Astrocyte (in vitro differentiated cells and primary cell): ENCODE measurements at regions not wholly inside any gene's neighbourhood (a gene's known extent, or its start where the extent isn't known, plus 50 kb on each side); places are given as distances from the start of the nearest gene placed in this dataset.

Source experiments
- CTCF ChIP-seq: IDR thresholded peaks from 2 replicates; pipeline ENCODE4 v1.5.1; 2011; ENCODE audit warnings: low read depth, mild to moderate bottlenecking, inconsistent platforms, low read length, moderate library complexity; ENCODE audit not compliant: insufficient read depth
- EZH2 ChIP-seq: IDR thresholded peaks from 2 replicates; pipeline ENCODE4 v1.6.1; 2012; ENCODE audit warnings: mild to moderate bottlenecking, low read length, inconsistent platforms; ENCODE audit not compliant: insufficient read depth

- TF ChIP-seq CTCF (no peak), EZH2 (no peak)
Observed at GRCh38 chr9:129310666-129311350, 132.7 kb upstream of the IER5L start.
